ENCODE measurements at regions not wholly inside any gene's neighbourhood (a gene's known extent, or its start where the extent isn't known, plus 50 kb on each side); places are given as distances from the start of the nearest gene placed in this dataset.
"Not testable (repeated sequence)": the region's sequence is repeated elsewhere in the genome, so short reads cannot be mapped to it uniquely, and the experiment has no call there.

DNA sequence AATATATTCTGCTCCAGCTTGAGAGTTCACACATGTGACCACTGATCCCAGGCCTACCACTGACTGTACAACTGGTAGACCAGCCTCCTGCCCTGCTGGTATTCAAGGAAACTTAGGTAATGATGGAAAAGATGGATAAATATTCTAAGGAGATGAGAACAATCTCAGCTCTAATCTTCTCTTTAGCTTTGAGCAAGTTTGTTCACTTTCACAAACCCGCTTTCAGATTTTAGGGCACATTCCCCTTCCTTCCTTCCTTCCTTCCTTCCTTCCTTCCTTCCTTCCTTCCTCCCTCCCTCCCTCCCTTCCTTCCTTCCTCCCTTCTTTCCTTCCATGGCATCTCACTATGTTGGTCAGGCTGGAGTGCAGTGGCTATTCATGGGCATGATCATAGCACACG is 88.2 kb upstream of the PHACTR1 start:
- DNase-seq: no peak

DNA sequence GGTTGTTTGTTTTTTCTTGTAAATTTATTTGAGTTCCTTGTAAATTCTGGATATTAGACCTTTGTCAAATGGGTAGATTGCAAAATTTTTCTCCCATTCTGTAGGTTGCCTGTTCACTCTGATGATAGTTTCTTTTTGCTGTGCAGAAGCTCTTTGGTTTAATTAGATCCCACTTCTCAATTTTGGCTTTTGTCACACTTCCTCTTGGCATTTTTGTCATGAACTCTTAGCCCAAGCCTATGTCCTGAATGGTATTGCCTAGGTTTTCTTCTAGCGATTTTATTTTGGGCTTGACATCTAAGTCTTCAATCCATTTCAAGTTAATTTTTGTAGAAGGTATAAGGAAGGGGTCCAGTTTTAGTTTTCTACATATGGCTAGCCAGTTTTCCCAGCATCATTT is 82.8 kb upstream of the PHACTR1 start:
- DNase-seq: not testable (repeated sequence)

DNA sequence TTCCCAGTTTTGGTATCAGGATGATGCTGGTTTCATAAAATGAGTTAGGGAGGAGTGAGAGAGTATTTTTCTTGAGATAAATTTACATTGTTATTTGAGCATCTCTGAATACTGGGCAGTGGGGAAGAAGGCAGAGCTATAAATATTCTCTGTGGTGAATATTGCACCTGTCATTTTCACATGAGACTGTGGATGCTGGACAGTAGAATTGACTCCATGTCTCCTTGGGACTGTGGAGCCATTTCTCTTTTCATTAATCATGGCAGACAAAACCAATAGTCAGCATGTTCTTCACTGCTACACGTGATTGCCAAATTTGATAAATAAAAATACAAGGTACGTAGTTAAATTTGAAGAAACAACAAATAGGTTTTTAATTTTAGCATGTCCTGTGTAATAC is 81.2 kb upstream of the PHACTR1 start:
- no peak for DNase-seq

DNA sequence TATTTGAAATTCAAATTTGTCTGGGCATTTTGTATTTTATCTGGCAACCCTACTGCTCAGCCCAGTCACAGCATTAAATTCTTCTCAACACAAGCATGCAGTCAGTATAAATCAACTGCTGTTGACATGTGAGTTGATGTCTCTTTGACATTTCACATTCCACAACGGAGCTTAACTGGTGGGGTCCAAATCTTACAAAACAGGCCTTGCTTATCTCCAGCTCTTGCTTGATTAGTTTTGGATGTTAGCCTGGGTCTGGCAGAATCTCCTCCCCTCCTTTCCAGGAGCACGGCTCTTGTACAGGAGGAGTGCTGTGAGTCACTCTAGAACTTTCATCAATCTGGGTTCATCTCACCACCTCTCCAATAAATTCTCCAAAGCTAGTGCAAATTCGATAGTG is 80.8 kb upstream of the PHACTR1 start:
- no peak for DNase-seq

DNA sequence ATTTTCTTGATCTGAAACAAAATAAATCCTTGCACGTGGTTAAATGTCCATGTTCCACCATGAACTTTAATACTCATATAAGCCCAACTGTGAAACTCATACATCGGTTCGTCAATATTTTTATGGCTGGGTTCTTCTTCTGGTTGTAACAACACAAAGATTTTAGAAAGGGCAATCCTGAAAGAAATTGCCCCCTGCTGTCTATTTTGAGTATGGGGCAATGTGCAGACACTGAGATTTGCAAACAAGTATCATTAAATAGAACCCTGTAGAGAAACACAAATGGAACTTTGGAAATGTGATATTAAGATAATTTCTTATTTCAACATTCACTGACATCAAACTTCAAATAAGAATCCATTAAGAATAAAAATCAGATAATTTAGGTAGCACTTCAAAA is 80.2 kb upstream of the PHACTR1 start:
- no peak for DNase-seq

DNA sequence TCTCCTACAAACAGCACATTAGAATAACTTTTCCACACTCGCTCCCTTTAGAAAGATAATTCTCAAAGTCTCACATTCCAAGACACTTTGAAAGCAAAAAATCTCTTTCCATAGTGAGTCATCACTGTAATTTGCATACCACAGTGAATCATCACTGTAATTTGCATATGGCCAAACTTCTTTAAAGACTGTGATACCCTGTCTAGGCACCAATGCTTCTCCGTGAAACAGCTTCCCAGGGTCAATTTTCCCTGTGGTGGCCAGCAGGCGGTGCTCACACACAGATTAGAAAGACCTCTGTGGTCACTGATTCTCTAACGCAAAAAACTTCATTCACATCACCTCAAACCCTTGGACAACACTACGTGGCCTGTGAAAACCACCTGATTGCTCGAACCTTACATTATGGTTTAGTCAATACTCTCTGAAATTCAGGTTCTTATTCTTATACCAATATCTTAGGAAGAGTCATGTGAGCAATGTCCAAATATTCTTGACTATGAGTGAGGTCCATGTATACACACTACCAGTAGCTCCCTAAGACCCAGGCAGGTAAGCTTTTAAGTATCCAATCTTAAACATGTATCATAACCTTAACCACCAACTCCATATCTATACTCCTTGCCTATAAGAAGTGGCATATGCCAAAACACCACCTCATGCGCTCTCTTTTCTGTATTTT is 78.5 kb upstream of the PHACTR1 start:
- DNase-seq: peak; percentile 78 to 86

DNA sequence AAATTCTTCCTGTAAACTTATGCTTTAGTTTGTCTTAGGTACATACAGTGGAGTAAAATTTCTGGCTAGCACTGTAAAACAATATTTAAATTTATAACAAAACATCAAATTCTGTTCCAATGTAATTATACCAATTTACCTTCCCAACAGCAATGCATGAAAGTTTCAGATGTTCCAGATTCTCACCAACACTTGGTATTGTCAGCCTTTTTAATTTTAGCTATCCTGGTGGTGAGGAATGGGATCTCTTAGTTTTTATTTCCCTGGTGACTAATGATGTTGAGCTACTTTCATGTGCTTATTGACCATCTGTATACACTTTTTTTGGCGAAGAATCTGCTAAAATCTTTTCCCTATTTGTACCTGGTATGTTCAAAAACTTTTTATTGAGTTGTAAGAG is 76.1 kb upstream of the PHACTR1 start:
- DNase-seq: no peak

DNA sequence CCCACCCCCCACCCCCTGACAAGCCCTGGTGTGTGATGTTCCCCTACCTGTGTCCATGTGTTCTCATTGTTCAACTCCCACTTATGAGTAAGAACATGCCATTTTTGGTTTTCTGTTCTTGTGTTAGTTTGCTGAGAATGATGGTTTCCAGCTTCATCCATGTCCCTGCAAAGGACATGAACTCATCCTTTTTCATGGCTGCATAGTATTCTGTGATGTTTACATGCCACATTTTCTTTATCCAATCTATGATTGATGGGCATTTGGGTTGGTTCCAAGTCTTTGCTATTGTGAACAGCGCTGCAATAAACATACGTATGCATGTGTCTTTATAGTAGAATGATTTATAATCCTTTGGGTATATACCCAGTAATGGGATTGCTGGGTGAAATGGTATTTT is 74.8 kb upstream of the PHACTR1 start:
- not testable (repeated sequence) for DNase-seq

DNA sequence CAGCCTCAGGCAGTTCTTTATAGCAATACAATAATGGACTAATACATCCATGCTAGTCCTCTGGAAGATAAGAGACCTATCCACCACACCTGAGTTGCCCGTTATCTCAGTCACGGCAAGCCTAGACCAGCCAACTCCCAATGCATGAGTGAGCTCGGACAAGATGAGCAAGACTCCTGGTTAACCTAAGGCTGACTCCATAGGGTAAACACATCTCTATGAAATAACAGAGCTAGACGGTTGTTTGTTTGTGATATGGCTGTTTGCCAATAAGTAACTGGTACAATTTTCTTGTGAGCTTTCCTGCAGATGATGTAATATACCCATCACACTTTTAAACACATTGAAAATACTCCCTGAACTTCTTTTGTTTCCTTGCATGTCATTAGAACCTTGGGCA is 70.6 kb upstream of the PHACTR1 start:
- no peak for DNase-seq

DNA sequence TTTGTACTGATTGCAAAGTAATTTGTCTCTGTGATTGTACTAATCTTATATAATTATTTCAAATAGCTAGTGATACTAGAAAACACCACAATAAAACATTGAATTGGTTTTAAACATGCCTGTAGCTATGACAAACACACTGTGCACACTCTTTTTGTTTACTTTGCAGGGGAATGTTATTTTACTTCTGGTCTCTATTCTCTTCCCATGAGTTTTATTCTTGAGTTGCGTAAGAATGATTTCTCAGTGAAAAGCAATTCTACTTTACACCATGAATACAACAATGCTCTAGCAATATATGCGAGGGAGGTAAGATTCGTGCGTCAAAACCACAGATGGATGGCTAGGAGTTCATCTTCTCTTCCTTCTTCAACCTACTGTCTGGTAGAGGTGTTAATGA is 68.4 kb upstream of the PHACTR1 start:
- DNase-seq: no peak

DNA sequence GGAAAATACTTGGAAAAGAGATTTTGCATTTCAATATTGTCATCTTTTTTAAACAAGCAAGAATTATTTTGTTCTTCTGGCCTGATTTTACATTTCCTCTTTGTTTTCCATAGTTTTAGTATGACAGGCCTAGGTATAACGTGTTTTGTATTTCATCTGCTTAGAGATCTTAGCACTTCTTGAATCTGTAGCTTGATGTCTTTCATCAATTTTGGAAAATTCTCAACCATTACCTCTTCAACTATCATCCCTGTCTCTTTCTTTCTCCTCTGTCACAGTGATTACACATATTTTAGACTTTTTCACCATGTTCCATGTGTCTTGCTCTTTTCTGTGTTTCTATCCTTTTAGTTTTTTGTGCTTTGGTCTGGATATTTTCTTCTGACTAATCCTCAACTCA is 67.2 kb upstream of the PHACTR1 start:
- no peak for DNase-seq

DNA sequence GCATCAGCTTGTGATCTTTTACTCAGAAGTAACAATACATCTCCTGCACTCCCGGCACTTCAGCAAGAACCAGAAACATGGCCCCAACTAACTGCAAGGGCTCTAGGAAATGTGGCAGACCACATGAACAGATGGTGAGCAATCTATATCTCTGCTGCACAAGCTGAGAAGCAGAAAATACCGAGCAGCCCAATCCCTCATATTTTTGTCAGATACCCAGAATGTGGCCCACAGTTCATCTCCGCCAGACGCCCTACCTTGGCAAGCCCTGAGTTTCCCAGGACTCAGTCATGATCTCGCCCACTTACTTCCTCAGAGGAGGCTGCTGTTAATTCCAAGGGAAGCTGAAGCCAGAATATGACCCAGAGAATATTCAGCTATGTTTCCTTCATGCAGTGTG is 63.1 kb upstream of the PHACTR1 start:
- no peak for DNase-seq

DNA sequence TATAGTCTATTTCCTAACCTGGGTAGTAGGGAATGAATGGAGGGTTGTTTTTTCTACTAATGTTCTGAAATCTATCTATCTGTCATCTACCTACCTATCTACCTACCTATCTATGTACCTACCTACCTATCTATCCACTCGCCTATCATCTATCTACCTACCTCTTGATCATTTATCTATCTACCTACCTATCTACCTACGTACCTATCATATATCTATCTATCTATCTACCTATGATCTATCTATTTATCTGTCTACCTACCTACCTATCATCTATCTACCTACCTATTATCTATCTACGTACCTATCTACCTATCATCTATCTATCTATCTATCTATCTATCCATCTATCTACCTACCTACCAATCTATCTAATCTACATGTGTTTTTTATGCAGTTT is 62.5 kb upstream of the PHACTR1 start:
- no peak for DNase-seq

DNA sequence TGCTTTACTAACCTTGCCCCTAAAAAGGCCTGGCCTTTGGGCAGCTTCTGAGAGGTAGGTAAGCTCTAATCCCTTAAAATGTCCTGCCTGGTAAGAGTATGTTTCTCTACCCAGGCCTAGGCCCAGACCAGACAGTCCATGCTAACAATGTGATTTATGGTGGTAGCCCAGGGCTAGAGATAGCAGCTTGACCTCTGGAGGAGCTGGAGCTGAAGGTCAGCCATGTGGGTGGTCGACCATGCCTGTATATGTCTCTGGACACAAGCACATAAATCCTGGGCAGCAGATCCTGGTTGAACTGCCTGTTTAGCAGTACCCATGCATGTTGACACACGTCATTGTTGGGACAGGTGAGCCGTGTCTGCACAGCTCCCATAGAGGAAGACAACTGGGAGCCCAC is 62.1 kb upstream of the PHACTR1 start:
- DNase-seq: no peak

DNA sequence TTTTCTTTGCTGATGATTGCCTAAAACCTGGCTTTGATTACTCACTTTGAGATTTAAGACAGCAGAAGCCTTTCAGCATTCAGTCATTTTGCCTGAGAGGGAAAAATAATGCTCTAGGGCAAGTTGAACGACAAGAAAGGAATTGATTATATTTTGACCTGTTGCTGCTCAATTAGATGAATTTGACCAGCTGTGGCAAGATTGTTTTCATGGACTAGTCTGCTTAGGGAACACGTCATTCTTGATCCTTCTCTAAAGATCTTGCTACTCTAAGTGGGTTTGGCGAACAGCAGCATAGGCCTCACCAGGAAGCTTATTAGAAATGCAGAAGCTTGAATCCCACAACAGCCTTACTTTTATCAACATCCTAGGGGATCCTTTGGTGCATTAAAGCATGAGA is 59.7 kb upstream of the PHACTR1 start:
- DNase-seq: no peak

DNA sequence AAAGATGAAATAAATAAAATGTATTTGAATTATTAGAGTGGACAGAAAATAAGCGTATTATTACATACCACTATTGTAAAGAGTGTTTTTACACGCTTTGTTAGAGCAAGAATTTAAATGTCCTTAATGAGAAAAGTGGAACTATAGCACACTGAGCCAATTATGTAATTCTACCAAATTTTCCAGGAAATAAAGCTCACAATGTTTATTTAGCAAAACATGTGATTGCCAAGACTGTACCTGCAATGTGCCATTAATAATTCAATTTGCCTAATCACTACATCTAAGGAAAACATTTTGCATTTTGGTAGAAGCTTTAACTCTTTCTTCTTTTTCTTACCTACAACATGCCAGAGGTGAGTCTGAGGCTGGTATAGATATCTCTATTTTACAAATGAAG is 58.7 kb upstream of the PHACTR1 start:
- DNase-seq: no peak

DNA sequence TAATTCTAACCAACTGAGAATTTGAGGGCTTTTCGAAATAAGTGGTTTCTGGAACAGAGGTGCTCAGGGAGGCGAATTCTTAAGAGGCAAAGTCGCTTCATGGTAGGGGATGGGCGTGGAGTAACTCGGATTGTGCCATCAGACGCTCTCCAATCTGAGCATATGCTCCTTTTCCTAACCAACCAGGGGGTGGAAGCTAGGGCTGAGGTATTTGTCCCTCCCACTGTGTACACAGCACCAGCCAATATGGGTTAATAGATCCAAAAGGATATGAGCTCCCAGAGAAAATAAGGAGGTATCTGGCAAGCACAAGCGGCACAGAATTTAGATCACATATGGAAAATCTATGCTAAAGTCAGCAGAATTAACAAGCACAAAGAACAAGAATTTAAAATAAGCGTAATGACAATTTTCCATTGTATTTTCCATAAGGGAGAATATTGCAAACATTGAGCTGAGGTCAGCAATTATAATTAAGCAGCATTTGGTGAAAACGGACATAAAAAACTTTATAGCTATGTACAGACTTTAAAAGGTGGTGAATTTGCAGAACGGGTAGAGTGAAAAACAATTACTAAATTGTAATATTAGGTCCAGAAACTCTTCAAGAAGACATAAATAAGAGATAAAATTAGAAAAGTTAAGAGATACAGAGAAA is 55.0 kb upstream of the PHACTR1 start:
- no peak for DNase-seq

Data from NCI-H526 (cell line).